ENCODE measurements at regions not wholly inside any gene's neighbourhood (a gene's known extent, or its start where the extent isn't known, plus 50 kb on each side); places are given as distances from the start of the nearest gene placed in this dataset.
"Not testable (repeated sequence)": the region's sequence is repeated elsewhere in the genome, so short reads cannot be mapped to it uniquely, and the experiment has no call there.

GRCh38 chr13:46460223-46460622, 73.2 kb upstream of the RUBCNL start:
- TF ChIP-seq CTCF, POLR2A (IDR thresholded peaks at IDR 0.05): not testable (repeated sequence)
